HAP-1 (cell line): ENCODE measurements at regions not wholly inside any gene's neighbourhood (a gene's known extent, or its start where the extent isn't known, plus 50 kb on each side); places are given as distances from the start of the nearest gene placed in this dataset.

Experiments
- DNase-seq, 2 experiments: peaks; one replicate each; pipeline ENCODE4 v3.0.0-alpha.2; 2016 to 2020; ENCODE audit warnings: low spot score in 2 of 2
- H3K27me3 ChIP-seq: fragments of 250-450 bp; sonication (Bioruptor Pico); 2 replicates; pipeline ENCODE4 v1.5.1; 2020; ENCODE audit warnings: low read depth, mild to moderate bottlenecking, moderate library complexity
- H3K36me3 ChIP-seq: fragments of 250-450 bp; sonication (Bioruptor Pico); replicated peaks from 2 replicates; pipeline ENCODE4 v1.5.1; 2020; ENCODE audit warnings: mild to moderate bottlenecking
- H3K4me1 ChIP-seq: fragments of 250-450 bp; sonication (Bioruptor Pico); 2 replicates; pipeline ENCODE4 v1.5.1; 2020; ENCODE audit warnings: mild to moderate bottlenecking
- H3K4me3 ChIP-seq: fragments of 250-450 bp; sonication (Bioruptor Pico); 2 replicates; pipeline ENCODE4 v1.5.1; 2020; ENCODE audit warnings: mild to moderate bottlenecking, moderate library complexity
- H3K9me3 ChIP-seq: fragments of 250-450 bp; sonication (Bioruptor Pico); 2 replicates; pipeline ENCODE4 v1.5.1; 2020; ENCODE audit warnings: mild to moderate bottlenecking, moderate library complexity
- in situ Hi-C: fragments of 300-500 bp; cut with MboI; formaldehyde crosslinking; loops from 3 replicates; pipeline ENCODE4 v1.14.3; 2020; ENCODE audit warnings: low sequenced_read_pairs, inconsistent platforms, mixed read lengths

GRCh38 chr14:81638656-81639280, 105.1 kb upstream of the SEL1L start:
- Histone ChIP-seq H3K4me3 (no peak overlapping the region), H3K4me1 (no peaks in the 10 kb centered on the region), H3K9me3 (no peaks in the 10 kb centered on the region), H3K27me3 (no peaks in the 10 kb centered on the region), H3K36me3 (no peaks in the 10 kb centered on the region)
- no peak for DNase-seq
- in situ Hi-C loops = no loop called here

- H3K9me3 ChIP-seq = no peaks in the 10 kb centered on the region
- in situ Hi-C loops = no loop called here
- no peaks in the 10 kb centered on the region for H3K27me3 ChIP-seq
- H3K4me3 ChIP-seq = no peak overlapping the region
- no peaks in the 10 kb centered on the region for H3K36me3 ChIP-seq
- no peak for DNase-seq
- peaks cover 32% of the 10 kb centered on the region for H3K4me1 ChIP-seq
Measured at GRCh38 chr14:81653626-81654025, 120.0 kb upstream of the SEL1L start.

DNA sequence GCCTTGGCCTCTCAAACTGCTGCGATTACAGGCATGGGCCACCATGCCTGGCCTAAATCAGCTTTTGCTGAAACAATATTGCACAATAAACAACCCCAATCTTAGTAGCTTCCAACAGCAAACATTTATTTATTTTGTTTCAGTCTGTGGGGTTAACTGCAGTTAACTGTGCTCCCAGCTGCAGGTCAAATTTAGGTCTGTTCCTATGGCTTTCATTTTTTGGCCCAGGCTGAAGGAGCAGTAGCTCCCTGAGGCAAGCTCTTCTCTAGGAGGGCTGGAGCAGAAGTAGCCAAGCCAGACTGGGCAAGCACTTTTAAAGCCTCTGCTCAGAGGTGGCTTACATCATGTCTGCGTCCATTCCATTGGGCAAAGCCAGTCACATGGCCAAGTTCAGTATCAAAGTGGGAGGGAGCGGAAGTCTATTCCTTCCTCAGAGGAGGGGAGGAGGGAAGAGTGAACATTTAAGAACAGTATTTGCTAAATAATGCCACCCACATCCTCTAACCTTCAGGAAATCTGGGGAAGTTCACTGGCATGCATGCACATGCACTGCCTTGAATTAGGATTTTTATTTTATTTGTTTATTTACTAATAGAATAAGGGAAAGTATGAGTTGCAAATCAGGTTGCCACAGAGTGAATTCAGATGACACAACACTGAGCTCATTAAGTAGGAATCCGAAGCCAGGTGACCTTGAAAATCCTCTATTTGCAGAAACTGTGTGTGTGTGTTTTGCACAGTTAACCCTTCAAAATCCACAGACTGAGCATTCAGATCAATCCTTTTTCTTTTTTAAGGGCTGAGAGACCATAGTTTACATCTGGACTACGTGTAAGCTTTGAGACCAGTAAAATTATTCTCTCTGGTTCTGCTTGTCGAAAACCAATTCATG, 122.0 kb upstream of the SEL1L start:
- peak in 1 of 2 experiments; percentile 28 for DNase-seq
- Histone ChIP-seq H3K4me1 (peaks cover 32% of the 10 kb centered on the region), H3K4me3 (no peak overlapping the region), H3K27me3 (no peaks in the 10 kb centered on the region), H3K9me3 (no peaks in the 10 kb centered on the region), H3K36me3 (no peaks in the 10 kb centered on the region)
- in situ Hi-C loops = no loop called here

DNA sequence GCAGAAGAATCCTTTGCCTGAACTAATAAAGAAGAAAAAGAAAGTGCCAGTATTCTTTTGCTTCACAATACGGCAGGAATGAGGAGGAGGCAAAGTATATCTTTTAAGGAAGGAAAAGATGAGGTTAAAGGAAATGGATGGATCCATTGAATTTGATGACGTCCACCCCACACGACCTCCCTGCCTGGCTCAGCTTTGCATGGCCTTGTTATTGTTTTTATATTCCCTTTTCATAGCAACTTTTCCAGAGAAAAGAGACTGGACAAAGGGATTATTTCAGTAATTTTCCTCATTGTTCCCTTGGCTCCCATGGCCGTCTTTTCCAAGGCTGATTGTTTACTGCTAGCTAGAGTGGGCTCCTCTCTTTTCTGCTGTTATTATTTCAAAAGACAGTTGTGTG, 123.2 kb upstream of the SEL1L start:
- Histone ChIP-seq H3K4me1 (peaks cover 32% of the 10 kb centered on the region), H3K27me3 (no peaks in the 10 kb centered on the region), H3K4me3 (no peak overlapping the region), H3K9me3 (no peaks in the 10 kb centered on the region), H3K36me3 (no peaks in the 10 kb centered on the region)
- DNase-seq = peak; percentile 52 to 61
- in situ Hi-C loops = no loop called here

GRCh38 chr14:81662066-81662465, 128.4 kb upstream of the SEL1L start:
- in situ Hi-C loops = no loop called here
- Histone ChIP-seq H3K9me3 (no peaks in the 10 kb centered on the region), H3K4me1 (peaks cover 16% of the 10 kb centered on the region), H3K4me3 (no peak overlapping the region), H3K27me3 (no peaks in the 10 kb centered on the region), H3K36me3 (no peaks in the 10 kb centered on the region)
- DNase-seq = no peak

DNA sequence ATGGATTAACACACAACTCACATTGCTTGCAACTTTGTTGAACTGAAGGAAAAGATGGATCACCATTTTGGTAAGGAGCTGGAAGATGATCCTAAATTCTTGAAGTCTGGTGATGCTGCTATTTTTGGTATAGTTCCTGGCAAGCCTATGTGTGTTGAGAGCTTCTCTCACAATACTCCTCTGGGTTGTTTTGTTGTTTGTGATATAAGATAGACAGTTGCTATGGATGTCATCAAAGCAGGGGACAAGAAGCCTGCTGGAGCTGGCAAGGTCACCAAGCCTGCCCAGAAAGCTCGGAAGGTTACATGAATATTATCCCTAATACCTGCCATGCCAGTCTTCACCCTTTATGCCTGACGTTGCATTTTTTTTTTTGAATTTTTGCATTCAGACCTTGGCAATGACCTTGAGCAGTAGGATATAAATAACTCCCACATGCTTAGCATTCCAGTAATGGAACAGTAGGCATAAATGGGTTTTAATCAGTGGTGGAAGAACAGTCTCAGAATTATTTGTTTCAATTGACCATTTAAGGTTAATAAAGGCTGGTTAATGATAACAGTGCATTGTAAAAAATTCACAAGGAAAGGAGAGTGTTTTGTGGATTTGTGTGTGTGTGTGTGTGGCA, 129.0 kb upstream of the SEL1L start:
- Histone ChIP-seq H3K4me3 (no peak overlapping the region), H3K9me3 (no peaks in the 10 kb centered on the region), H3K4me1 (peaks cover 10% of the 10 kb centered on the region), H3K27me3 (no peaks in the 10 kb centered on the region), H3K36me3 (no peaks in the 10 kb centered on the region)
- in situ Hi-C loops = no loop called here
- no peak for DNase-seq

GRCh38 chr14:81668626-81669274, 135.1 kb upstream of the SEL1L start:
- Histone ChIP-seq H3K27me3 (no peaks in the 10 kb centered on the region), H3K4me3 (no peak overlapping the region), H3K9me3 (no peaks in the 10 kb centered on the region), H3K36me3 (no peaks in the 10 kb centered on the region), H3K4me1 (no peaks in the 10 kb centered on the region)
- in situ Hi-C loops = no loop called here
- no peak for DNase-seq

- DNase-seq = no peak
- H3K4me1 ChIP-seq = no peaks in the 10 kb centered on the region
- no peaks in the 10 kb centered on the region for H3K36me3 ChIP-seq
- no peaks in the 10 kb centered on the region for H3K27me3 ChIP-seq
- in situ Hi-C loops = no loop called here
- H3K4me3 ChIP-seq = no peak overlapping the region
- H3K9me3 ChIP-seq = no peaks in the 10 kb centered on the region
Measured at GRCh38 chr14:81669308-81669707, 135.7 kb upstream of the SEL1L start.

DNA sequence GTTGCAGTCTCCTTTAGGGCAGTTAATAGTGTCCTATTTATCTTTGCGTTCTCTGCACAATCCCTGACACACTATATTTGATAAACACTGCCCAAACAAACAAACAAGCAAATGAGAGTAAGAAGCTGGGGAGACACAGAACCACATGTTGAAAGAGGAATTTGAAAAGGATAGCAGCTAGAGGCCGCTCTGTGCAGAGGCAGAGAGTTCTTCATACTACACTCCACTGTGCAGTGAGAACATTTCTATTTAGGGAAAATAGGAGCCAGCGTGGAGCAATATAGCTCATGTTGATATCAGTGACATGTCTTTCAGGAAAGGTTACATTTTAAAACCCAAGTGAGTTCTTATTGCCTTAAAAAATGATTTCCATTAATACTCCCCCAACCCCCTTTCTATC, 140.3 kb upstream of the SEL1L start:
- H3K27me3 ChIP-seq = no peaks in the 10 kb centered on the region; the same call in 1 of the 2 replicates
- no peaks in the 10 kb centered on the region for H3K4me1 ChIP-seq
- in situ Hi-C loops = no loop called here
- DNase-seq = no peak
- no peak overlapping the region for H3K4me3 ChIP-seq
- no peaks in the 10 kb centered on the region for H3K9me3 ChIP-seq
- H3K36me3 ChIP-seq = no peaks in the 10 kb centered on the region

DNA sequence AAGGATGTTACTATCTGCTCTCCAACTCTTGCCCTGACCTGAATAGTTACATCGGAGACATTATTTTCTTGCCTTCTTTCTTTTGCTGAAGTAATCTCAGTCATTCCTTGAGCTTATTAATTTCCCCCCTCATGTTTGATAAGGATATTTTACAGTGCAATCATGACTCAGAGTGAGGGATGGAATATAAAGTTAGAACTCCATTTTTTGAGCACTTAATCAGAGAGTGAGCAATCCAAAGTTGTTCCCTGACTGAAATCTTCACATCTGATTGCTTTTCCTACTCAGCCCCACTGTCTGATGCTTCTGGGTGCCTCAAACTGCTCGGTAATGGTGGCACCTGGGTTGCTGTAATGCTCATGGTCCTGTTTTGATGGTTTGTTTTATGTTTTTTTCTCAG, 142.7 kb upstream of the SEL1L start:
- no peaks in the 10 kb centered on the region; the same call in 1 of the 2 replicates for H3K27me3 ChIP-seq
- no peaks in the 10 kb centered on the region for H3K9me3 ChIP-seq
- H3K36me3 ChIP-seq = no peaks in the 10 kb centered on the region
- H3K4me1 ChIP-seq = no peaks in the 10 kb centered on the region
- in situ Hi-C loops = no loop called here
- DNase-seq = no peak
- no peak overlapping the region for H3K4me3 ChIP-seq

- Histone ChIP-seq H3K4me3 (no peak overlapping the region), H3K27me3 (no peaks in the 10 kb centered on the region; the same call in 1 of the 2 replicates), H3K4me1 (no peaks in the 10 kb centered on the region), H3K9me3 (no peaks in the 10 kb centered on the region), H3K36me3 (no peaks in the 10 kb centered on the region)
- DNase-seq = no peak
- in situ Hi-C loops = no loop called here
Measured at GRCh38 chr14:81676879-81677278, 143.2 kb upstream of the SEL1L start.

DNA sequence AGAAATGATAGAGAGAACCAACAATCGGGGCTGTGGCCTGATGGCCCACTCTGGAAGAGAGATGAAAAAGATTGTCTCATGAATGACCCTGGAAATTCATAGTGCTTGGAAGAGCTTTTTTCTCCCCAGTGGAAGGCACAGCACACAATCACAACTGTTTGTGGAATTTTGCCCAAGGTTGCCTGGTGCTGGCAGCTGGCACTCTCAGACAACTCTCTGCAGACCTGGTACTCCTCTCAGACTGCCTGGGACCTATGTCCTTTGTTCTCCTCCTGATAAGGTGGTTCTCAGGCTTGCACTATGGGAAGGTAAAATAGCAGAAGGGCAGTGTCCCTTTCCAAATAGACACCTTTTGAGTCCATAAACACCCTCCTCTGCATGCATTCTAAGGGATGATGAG, 144.1 kb upstream of the SEL1L start:
- H3K4me1 ChIP-seq = no peaks in the 10 kb centered on the region
- no peak for DNase-seq
- no peaks in the 10 kb centered on the region; the same call in 1 of the 2 replicates for H3K27me3 ChIP-seq
- no peaks in the 10 kb centered on the region for H3K9me3 ChIP-seq
- in situ Hi-C loops = no loop called here
- no peaks in the 10 kb centered on the region for H3K36me3 ChIP-seq
- H3K4me3 ChIP-seq = no peak overlapping the region

GRCh38 chr14:81679226-81679625, 145.6 kb upstream of the SEL1L start:
- no peaks in the 10 kb centered on the region for H3K4me1 ChIP-seq
- no peaks in the 10 kb centered on the region for H3K36me3 ChIP-seq
- no peaks in the 10 kb centered on the region for H3K9me3 ChIP-seq
- no peaks in the 10 kb centered on the region; the same call in 1 of the 2 replicates for H3K27me3 ChIP-seq
- no peak overlapping the region for H3K4me3 ChIP-seq
- no peak for DNase-seq
- in situ Hi-C loops = no loop called here

DNA sequence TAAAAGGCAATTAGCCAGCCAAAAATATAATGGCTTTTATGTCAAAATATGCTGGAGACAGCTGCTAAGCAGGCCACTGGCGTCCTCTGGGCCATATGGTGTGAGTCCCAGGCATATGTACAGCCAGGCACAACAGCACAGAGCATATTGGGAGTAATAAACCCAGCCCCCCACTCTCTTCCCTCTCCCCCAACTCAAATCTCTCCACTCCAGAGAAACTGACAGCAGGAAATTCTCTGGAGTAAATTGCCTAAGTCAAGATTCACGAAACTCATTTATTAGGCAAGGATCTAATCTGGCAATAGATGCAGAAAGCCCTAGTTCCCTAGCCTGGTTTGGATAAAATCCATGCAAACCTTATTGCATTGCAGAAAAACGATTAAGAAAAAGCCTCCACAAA, 147.9 kb upstream of the SEL1L start:
- H3K36me3 ChIP-seq = no peaks in the 10 kb centered on the region
- in situ Hi-C loops = no loop called here
- no peak for DNase-seq

More for the DNA sequence above, 147.9 kb upstream of the SEL1L start:
- H3K9me3 ChIP-seq = no peaks in the 10 kb centered on the region
- no peaks in the 10 kb centered on the region for H3K27me3 ChIP-seq
- H3K4me3 ChIP-seq = no peak overlapping the region
- H3K4me1 ChIP-seq = no peaks in the 10 kb centered on the region
